GM18508 (cell line): ENCODE measurements at regions not wholly inside any gene's neighbourhood (a gene's known extent, or its start where the extent isn't known, plus 50 kb on each side); places are given as distances from the start of the nearest gene placed in this dataset.
"Not testable (repeated sequence)": the region's sequence is repeated elsewhere in the genome, so short reads cannot be mapped to it uniquely, and the experiment has no call there.

ENCODE experiments used
- ATAC-seq: cut with Tn5 transposase; IDR thresholded peaks from one replicate; pipeline ENCODE4 v1.9.1; 2021; ENCODE audit warnings: moderate number of reproducible peaks; ENCODE audit not compliant: insufficient read depth, unreplicated experiment

GRCh38 chr4:59400334-59400733 lies 1799.8 kb upstream of the ADGRL3 start:
- no peak for ATAC-seq

DNA sequence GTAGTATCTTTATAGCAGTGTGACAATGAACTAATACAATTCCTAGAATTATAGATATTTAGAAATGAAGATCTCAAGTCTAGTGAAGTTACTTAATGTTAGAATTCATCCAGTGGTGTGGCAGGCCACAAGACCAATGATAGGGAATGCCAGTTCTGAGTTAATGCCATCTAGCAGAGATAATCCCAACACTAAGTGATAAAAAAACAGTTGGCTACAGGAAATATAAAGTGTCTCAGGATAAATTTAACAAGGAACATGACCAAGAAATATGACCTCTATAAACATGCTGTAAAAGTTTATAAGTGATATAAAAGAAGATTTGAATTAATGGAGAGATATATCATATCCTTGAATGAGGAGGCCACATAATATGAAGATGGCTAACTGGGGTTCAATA lies 1790.5 kb upstream of the ADGRL3 start:
- ATAC-seq, result no peak

GRCh38 chr4:59412739-59413138 lies 1787.4 kb upstream of the ADGRL3 start:
- ATAC-seq, result no peak

DNA sequence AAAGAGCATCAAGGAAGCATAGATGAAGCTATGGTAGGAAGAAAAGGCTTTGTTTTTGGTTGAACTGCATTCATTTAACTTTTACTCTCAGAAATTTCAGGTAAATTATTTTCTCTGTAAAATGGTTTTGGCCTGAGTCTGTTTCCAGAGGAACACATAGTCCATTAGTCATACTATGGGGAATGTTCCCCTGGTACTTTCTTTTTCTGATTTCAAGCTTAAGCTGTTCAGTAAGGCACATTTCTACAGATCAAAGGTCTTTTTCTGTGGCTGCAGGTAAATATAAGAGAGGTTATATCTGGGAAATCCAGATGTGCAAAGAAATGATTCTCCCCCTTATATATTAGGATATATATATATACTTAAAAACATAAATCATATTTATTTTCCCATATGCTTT lies 1744.4 kb upstream of the ADGRL3 start:
- ATAC-seq, result no peak

DNA sequence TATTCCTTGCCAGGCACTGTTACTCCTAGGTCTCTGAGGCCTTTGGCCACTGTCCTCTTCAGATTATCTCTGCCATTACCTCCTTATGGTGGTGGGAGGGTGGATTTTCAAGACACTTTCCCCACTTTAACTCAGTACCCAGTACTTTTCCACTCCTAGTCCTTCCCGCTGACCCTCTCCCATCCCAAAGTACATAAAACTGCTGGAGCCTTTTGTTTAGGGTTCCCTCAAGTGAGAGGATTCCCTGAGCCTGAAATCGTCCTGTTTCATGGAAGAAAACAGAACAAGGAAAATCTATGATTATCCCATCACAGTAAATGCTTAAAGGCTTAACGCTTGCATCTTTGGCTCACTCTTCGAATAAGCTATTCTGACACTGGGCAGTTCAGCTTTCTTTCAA lies 1742.5 kb upstream of the ADGRL3 start:
- no peak for ATAC-seq

- no peak for ATAC-seq
These were observed 1715.2 kb upstream of the ADGRL3 start for GRCh38 chr4:59484944-59485343.

GRCh38 chr4:59500103-59500502 lies 1700.0 kb upstream of the ADGRL3 start:
- ATAC-seq, result no peak

DNA sequence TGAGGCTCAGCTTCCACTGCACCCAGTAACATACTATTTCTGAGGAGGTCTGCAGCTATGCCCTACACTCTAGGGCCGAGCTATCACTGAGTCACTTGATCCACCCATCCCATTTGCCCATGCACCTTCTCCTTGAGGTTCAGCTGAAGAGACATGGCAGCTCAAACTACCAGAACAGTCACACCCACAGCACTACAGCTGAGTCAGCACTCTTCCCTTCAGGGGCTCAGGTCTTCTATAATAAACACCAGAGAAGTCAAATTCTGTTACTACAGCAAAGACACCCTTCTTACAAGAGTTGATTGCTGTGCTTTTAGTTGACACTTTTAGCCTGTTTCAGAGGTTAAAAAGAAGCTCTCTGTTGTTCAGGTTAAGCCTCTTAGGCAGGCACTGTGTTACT lies 1696.4 kb upstream of the ADGRL3 start:
- no peak for ATAC-seq

- not testable (repeated sequence) for ATAC-seq
These were observed 1688.3 kb upstream of the ADGRL3 start for GRCh38 chr4:59511809-59512208.

- no peak for ATAC-seq
These were observed 1683.1 kb upstream of the ADGRL3 start for GRCh38 chr4:59517007-59517406.

DNA sequence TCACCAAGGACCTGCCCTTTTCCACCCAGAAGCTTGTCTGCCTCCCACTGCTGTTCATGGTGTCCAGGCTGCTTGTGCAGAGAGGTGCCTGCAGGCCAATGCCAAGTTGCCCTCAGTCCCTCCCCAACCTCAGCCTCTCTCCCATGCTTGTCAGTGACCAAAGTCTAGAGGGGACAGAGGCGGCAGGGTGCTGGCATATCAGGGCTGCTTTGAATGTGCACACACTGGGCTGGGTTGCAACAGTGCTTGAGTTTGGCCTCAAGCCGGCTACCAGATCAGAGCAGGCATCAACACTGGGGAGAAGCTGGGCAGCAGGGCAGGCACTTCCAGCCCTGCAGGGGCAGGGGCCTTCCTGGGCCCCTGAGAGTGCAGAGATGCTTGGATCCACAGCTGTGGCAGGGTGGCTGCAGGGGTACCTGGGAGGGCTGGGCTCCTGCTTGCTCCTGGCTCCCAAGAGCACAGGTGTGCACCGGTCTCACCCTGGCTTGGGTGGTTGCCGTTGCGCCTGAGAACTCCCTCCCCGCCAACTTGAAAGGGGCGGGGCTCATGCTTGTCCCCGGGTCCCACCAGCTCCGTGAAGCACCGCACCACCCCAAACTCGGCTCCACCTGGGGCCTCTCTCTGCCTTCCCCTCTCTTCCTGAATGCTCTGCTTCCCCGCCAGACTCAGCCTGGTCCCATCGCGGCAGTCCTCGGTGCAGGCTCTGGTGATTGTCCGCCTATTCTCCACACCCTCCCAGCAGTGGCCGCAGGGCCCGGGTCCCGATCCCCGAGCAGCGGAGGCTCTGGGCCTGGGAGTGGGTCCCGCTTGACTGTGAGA lies 1681.9 kb upstream of the ADGRL3 start:
- no peak for ATAC-seq

GRCh38 chr4:59525885-59526284 lies 1674.2 kb upstream of the ADGRL3 start:
- ATAC-seq, result no peak

- ATAC-seq, result no peak
These were observed 1664.6 kb upstream of the ADGRL3 start for GRCh38 chr4:59535541-59535940.

GRCh38 chr4:59536428-59536827 lies 1663.7 kb upstream of the ADGRL3 start:
- ATAC-seq, result no peak

GRCh38 chr4:59537246-59537886 lies 1662.8 kb upstream of the ADGRL3 start:
- ATAC-seq, result no peak

- no peak for ATAC-seq
These were observed 1660.7 kb upstream of the ADGRL3 start for GRCh38 chr4:59539401-59539800.

- ATAC-seq, result no peak
These were observed 1659.8 kb upstream of the ADGRL3 start for GRCh38 chr4:59540311-59540710.

GRCh38 chr4:59553063-59553720 lies 1646.9 kb upstream of the ADGRL3 start:
- ATAC-seq, result peak; percentile 76

DNA sequence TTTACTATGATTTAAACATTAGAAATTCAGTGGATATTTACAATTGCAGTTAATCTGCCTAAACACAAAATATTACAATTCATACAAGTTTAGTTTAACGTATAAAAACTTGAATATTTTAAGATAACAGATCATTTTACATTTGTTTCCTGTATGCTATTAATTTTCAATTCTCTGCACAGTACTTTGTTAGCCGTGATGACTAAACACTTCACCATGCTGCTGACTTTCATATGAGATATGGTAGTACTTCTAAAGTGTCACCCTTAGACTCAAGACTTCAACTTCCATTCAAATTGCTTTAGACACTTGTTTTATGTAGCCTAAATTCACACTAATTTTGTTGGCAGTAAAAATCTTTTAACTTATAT lies 1646.4 kb upstream of the ADGRL3 start:
- no peak for ATAC-seq

DNA sequence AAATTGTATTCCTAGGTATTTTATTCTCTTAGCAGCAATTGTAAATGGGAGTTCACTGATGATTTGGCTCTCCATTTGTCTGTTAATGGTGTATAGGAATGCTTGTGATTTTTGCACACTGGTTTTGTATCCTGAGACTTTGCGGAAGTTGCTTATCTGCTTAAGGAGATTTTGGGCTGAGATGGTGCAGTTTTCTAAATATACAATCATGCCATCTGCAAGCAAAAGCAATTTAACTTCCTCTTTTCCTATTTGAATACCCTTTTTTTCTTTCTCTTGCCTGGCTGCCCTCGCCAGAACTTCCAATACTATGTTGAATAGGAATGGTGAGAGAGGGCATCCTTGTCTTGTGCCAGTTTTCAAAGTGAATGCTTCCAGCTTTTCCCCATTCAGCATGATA lies 1643.9 kb upstream of the ADGRL3 start:
- ATAC-seq, result not testable (repeated sequence)

- not testable (repeated sequence) for ATAC-seq
These were observed 1639.9 kb upstream of the ADGRL3 start for GRCh38 chr4:59560141-59560648.
